Neural crest cell (in vitro differentiated cells): ENCODE measurements at regions not wholly inside any gene's neighbourhood (a gene's known extent, or its start where the extent isn't known, plus 50 kb on each side); places are given as distances from the start of the nearest gene placed in this dataset.

Experiments used
- DNase-seq: peaks from one replicate; pipeline ENCODE4 v3.0.0; 2021; ENCODE audit warnings: low read depth, mixed read lengths, low spot score
- H3K27ac Mint-ChIP-seq: one replicate; pipeline ENCODE4 v1.8.0; 2021; ENCODE audit warnings: mild to moderate bottlenecking, mixed read lengths; ENCODE audit not compliant: unreplicated experiment
- H3K27me3 Mint-ChIP-seq: 2 replicates; pipeline ENCODE4 v1.8.0; 2021; ENCODE audit warnings: low read depth, mild to moderate bottlenecking, mixed read lengths
- H3K36me3 Mint-ChIP-seq: 2 replicates; pipeline ENCODE4 v1.8.0; 2021; ENCODE audit warnings: low read depth, mild to moderate bottlenecking, mixed read lengths
- H3K4me1 Mint-ChIP-seq: 2 replicates; pipeline ENCODE4 v1.8.0; 2021; ENCODE audit warnings: mixed read lengths
- H3K4me3 Mint-ChIP-seq: one replicate; pipeline ENCODE4 v1.8.0; 2021; ENCODE audit warnings: mild to moderate bottlenecking, mixed read lengths
- H3K9me3 Mint-ChIP-seq: 2 replicates; pipeline ENCODE4 v1.8.0; 2021; ENCODE audit warnings: mixed read lengths
- CTCF ChIP-seq: fragments of 200-600 bp; sonication (generic); conservative IDR thresholded peaks from 2 replicates; pipeline ENCODE4 v1.5.0; 2021; ENCODE audit warnings: antibody characterized with exemption, mild to moderate bottlenecking

GRCh38 chr9:95772320-95773052, 103.0 kb upstream of the ERCC6L2 start:
- H3K4me1 Mint-ChIP-seq, result peaks cover 42% of the 10 kb centered on the region
- peaks cover 41% of the 10 kb centered on the region for H3K27me3 Mint-ChIP-seq
- no peak overlapping the region for H3K4me3 Mint-ChIP-seq

GRCh38 chr9:95771556-95772246, 103.8 kb upstream of the ERCC6L2 start:
- no peaks in the 10 kb centered on the region for H3K9me3 Mint-ChIP-seq
- DNase-seq, result peak; percentile 30
- H3K36me3 Mint-ChIP-seq, result no peaks in the 10 kb centered on the region
- peaks cover 34% of the 10 kb centered on the region for H3K4me1 Mint-ChIP-seq
- no peak overlapping the region for H3K27ac Mint-ChIP-seq
- no peak for TF ChIP-seq CTCF
- H3K4me3 Mint-ChIP-seq, result peak overlapping the region; percentile 38
- H3K27me3 Mint-ChIP-seq, result peaks cover 41% of the 10 kb centered on the region

More at GRCh38 chr9:95772320-95773052, 103.0 kb upstream of the ERCC6L2 start:
- TF ChIP-seq CTCF, result no peak
- Mint-ChIP-seq H3K27ac (no peak overlapping the region), H3K9me3 (no peaks in the 10 kb centered on the region), H3K36me3 (no peaks in the 10 kb centered on the region)
- DNase-seq, result peak; percentile 21

GRCh38 chr9:95770653-95771131, 104.8 kb upstream of the ERCC6L2 start:
- no peak for DNase-seq

GRCh38 chr9:95769909-95770433, 105.5 kb upstream of the ERCC6L2 start:
- Mint-ChIP-seq H3K9me3 (no peaks in the 10 kb centered on the region), H3K4me1 (peaks cover 33% of the 10 kb centered on the region), H3K27me3 (peaks cover 38% of the 10 kb centered on the region), H3K36me3 (no peaks in the 10 kb centered on the region), H3K4me3 (no peak overlapping the region), H3K27ac (no peak overlapping the region)
- no peak for DNase-seq
- no peak for TF ChIP-seq CTCF

More at GRCh38 chr9:95770653-95771131, 104.8 kb upstream of the ERCC6L2 start:
- TF ChIP-seq CTCF, result no peak
- H3K9me3 Mint-ChIP-seq, result no peaks in the 10 kb centered on the region
- no peak overlapping the region for H3K27ac Mint-ChIP-seq
- peaks cover 30% of the 10 kb centered on the region for H3K4me1 Mint-ChIP-seq
- H3K36me3 Mint-ChIP-seq, result no peaks in the 10 kb centered on the region
- H3K27me3 Mint-ChIP-seq, result peaks cover 38% of the 10 kb centered on the region
- H3K4me3 Mint-ChIP-seq, result no peak overlapping the region

GRCh38 chr9:95769473-95769872, 106.0 kb upstream of the ERCC6L2 start:
- no peaks in the 10 kb centered on the region for H3K36me3 Mint-ChIP-seq
- DNase-seq, result no peak
- no peak overlapping the region for H3K4me3 Mint-ChIP-seq
- peaks cover 38% of the 10 kb centered on the region for H3K4me1 Mint-ChIP-seq
- H3K27me3 Mint-ChIP-seq, result peaks cover 37% of the 10 kb centered on the region
- no peaks in the 10 kb centered on the region for H3K9me3 Mint-ChIP-seq
- no peak overlapping the region for H3K27ac Mint-ChIP-seq
- TF ChIP-seq CTCF, result no peak
